HG03108 (cell line): ENCODE measurements at regions not wholly inside any gene's neighbourhood (a gene's known extent, or its start where the extent isn't known, plus 50 kb on each side); places are given as distances from the start of the nearest gene placed in this dataset.
"Not testable (repeated sequence)": the region's sequence is repeated elsewhere in the genome, so short reads cannot be mapped to it uniquely, and the experiment has no call there.

Experiments used
- ATAC-seq: cut with Tn5 transposase; IDR thresholded peaks from one replicate; pipeline ENCODE4 v1.9.1; 2021; ENCODE audit warnings: moderate library complexity; ENCODE audit not compliant: unreplicated experiment

DNA sequence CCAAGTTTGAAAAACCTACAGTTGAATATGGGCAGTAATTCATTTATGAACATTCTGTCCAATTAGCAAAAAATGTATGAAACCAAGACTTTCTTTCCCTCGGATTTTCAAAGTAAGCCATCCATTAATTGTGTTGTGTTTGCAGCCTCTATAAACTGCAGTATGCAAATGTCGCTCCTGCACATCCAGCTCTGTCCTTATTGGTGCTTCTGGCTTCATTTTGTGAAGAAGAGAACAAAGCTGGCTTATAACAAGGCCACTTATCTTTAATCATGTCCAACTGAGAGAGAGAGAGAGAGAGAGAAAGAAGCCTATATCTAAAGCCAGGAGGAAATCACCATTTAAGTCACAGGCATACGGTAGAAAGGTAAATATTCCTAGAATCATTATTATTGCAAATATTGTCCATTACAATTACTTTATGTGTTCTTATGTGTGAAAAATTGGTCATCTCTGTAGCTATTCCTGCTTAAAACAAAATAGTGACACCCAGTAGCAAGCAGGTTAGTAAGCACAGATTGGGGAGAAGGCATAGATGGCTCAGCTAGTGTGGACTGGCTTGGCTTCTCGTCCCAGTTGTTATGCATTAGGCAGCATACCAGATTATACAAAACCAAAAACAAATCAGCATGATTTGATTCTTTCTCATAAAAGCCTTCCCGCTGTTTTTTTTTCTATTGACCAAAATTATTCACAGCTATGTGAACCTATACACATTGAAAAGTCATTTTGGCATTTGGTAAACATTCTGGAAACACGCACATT, 726.4 kb upstream of the SOX11 start:
- no peak for ATAC-seq

DNA sequence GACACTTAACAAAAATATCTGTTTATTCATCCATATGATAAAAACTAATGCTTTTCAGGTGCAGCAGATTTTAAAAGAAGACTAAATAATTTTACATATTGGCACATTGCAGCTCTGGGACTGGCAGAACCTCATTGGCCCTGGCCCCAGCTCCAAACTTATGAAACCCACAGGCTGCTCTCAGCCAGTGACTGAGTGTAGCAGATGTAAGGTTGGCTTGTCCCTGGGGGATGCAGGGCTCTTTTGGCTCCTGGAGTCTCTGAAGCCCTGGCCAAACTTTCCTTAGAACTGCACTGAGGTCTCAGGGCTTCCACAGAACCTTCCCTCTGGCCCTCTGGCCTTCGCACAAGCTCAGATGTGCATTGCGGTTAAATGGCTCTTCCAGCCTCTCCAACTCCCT, 725.0 kb upstream of the SOX11 start:
- ATAC-seq, result no peak

DNA sequence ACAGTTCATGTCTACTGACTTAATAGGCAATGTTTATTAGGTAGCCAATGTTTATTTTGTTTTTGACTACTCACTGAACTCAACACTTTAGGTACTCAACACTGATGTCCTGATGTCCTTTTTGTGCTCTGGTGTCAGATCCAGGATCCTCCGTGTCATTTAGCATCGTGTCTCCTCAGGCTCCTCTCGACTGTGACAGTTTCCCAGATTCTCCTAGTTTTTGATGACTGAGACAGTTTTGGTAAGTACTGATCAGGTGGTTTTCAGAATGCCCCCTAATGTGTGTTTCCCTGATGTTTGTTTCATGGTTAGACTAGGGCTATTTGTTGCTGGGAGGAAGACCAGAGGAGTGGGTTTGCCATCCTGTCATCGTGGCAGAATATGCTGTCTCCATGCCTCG, 719.7 kb upstream of the SOX11 start:
- no peak for ATAC-seq

DNA sequence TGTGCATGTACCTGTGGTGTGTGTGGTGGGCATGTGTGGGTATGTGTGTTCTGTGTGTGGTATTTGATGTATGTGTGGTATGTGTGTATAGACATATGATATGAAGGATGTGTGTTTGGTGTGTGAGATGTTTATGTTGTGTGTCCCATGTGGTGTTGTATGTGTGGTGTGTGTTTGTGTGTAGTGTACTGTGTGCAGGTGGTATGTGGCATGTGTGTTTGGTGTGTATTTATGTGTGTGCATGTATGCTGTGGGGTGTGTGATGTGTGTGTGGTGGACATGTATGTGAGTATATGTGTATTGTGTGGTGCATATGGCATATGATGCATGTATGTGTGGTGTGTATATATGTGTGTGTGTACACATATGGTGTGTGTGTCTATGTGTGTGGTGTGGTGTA, 718.8 kb upstream of the SOX11 start:
- no peak for ATAC-seq

DNA sequence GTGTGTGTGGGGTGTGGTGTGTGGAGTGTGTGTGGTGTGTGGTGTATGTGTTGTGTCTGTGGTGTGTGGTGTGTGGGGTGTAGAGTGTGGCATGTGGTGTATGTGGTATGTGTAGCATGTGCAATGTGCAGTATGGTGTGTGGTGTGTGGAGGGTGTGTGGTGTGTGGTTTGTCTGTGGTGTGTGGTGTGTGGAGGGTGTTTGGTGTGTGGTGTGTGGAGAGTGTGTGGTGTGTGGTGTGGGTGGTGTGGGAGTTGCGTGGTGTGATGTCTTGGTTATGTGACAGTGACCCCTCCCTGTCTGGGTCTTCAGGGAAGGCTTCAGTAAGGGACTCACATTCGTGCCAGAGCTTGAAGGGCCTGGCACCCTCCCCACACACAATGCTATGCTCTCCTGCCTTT, 718.2 kb upstream of the SOX11 start:
- ATAC-seq, result no peak

DNA sequence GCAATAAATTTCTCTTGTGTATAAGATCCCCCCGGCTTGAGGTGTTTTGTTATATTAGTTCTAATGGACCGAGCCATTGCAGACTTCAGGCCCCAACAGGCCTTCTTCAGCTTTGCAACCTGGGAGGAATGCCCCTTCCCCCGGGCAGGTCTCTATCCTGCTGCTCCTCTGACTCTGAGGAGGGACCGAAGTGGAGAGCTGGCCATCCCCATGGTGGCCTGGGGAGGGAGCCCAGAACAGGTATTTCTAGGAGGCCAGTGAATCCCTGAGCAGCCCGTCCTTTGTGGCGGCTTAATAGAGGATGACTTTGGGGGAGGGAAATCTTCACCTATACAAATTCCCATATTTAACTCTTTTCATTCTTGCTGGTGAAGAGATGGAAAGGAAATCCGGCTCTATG, 715.8 kb upstream of the SOX11 start:
- ATAC-seq, result no peak

DNA sequence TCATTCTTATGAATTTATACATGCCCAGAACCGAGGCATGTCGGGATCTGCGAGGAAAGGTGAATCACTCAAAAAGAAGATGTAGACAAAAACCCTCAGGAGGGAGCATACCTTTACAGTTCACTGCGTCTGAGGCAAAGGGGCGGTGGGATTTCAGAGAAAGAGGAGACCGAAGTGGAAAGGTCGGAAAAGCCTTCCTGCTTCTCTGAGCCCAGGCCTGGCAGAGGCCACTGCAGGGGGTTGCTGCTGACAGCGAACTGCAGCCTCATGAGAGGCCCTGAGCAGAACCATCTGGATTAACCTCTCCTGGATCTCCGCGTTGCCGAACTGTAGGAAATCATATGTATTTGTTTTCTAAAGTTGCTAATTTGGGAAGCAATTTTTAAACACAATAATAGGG, 713.1 kb upstream of the SOX11 start:
- no peak for ATAC-seq

DNA sequence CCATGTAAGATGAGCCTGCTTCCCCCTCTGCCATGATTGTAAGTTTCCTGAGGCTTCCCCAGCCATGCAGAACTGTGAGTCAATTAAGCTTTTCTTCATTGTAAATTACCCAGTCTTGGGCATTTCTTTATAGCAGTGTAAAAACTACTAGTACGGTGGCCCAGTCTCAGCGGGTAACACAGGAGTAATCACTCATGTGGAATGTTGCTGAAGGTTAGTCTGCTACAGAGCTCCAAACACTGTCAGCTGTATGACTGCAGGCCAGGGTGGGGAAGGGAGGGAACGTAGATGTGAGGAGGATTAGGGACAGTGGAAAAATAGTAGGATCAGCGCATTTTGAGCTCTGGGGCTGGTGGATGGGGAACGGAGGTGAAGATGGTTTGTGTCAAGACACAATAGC, 711.2 kb upstream of the SOX11 start:
- ATAC-seq, result no peak

DNA sequence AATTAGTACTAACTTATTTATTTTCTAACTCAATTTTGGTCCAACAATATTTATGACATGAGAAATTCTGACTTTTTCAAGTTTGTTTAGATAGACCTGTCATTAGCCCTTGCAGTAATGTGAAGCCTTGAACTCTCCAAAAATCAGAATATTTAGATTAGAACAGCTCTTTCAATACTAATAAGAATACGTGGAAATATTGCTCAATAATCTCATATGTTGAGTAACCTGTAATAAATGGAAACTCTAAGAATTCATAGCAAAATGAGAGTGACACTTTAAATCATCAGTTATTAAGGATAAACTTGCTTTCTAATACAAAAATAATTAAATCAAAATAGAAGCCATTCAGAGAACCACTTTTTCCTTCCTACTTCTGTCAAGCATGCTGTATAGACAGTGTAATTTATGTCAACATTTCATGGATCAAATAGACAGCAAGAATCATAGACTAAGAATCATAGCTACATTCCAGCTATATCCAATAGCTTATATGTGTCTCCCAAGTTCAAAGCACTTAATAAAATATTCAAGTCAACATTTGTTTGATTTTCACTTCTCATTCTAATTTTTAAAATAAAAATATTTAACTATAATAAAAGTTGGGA, 710.3 kb upstream of the SOX11 start:
- ATAC-seq, result no peak

DNA sequence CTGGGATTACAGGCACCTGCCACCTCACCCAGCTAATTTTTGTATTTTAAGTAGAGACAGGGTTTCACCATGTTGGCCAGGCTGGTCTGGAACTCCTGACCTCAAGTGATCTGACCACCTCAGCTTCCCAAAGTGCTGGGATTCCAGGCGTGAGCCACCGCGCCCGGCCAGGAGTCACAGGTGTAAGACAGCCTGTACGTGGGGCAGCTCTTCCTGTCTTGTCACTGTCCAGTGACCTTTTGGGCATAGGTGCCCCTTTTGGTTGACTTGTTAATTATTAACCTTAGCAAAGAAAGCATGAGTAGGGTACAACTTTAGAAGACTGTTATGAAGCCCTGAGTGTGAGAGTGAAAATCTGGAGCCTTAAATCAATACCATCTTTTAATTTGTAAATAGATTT, 703.7 kb upstream of the SOX11 start:
- not testable (repeated sequence) for ATAC-seq

DNA sequence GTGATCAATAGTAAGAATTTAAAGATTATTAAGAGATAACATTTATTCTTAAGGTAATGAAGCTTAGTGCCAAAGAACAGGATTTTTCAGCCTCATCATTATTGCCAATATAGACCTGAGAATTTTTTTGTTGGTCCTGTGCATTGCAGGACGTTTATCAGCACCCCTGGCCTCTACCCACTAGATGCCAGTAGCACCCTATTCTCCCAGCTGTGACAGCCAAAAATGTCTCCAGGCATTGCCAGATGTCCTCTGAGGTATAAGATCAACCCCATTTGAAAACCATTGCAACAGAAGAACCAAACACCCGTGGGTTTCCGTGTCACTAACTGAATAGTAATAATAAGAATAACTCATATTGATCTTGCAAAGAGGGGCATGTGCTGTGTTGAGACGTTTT, 700.0 kb upstream of the SOX11 start:
- no peak for ATAC-seq

DNA sequence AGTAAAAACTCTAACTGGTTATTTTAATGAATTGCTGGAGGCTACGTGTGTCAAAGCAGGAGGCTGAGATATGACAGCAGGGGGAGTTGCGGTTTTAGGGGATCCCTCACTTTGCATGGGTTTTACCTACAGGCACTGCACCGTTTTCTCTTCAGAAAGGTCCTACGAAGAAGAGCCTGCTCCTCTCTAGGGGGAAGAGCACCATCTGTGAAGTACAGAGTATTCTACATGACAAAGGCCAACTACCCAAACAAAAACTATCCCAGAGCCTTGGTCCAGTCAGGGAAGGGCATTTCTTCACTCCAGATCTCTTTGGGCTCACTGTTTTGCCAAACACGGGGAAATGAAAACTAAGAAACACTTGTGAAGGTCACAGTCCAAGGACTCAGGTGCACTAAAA, 696.7 kb upstream of the SOX11 start:
- ATAC-seq, result no peak

DNA sequence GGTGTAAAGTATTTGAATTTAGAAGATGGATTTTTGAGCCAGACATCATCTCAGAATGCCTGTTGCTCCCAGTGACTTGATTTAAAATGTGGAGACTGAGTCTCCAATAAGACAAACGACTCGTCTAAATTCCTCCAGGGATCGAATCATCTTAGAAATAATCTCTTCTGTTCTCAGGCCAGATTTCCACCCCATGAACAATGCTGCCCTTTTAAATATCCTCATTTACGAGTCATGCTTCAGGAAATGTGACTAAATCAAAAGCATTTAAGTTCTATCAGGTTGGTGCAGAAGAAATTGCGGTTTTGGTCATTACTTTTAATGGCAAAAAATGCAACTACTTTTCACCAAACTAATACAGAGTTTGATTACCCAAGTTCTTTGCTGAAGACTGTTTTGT, 684.6 kb upstream of the SOX11 start:
- no peak for ATAC-seq

DNA sequence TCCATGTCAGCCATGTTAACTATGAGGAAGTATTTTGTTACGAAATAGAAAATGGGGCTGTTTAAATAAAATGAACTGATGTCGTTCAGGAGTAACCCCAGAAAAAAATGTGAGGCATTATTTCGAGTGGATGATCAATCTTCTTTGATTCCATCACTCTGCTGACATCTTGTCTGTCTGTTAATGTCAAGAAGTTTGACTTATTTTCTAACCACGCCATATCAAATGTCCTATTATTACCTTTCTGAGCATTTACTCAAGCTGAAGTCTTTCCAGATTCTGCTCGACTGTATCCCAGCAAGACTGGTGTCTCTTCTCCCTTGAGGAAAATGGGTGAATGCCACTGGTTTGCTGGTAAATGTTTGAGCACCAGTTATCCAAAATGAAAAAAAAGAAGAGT, 672.9 kb upstream of the SOX11 start:
- ATAC-seq, result no peak

DNA sequence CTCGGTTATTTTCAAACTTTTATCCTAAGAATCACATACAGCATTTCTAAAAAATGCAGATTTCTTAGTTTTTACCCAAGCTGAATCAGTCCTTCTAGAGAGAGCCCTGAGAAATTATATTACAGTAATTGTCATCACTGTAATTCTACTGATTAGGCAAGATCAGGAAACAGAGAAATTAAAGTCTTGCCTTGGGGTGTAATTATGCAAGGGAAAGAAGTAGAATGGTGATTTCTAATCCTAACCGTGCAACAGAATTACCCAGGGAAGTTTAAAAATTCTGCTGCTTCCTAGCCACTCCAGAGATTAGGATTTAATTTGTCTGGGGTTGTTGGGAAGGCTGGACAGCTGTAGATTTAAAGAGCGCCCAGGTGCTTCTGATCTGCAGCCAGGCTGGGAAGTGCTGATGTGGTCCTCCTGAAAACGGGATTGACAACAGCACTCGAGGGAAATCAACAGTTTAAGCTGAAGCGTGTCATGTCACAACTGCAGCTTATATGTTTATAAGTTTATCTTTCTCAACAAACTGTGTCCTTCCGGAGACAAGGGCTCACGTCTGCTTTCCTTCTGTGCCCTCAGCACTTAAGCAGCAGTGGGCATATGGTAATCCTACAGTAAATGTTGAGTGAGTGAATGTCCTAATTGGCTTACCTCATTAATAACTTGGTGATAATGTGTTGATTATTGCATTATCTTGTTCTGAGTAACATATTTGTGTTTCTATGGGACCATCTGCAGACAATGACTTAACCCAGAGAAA, 671.9 kb upstream of the SOX11 start:
- no peak for ATAC-seq

DNA sequence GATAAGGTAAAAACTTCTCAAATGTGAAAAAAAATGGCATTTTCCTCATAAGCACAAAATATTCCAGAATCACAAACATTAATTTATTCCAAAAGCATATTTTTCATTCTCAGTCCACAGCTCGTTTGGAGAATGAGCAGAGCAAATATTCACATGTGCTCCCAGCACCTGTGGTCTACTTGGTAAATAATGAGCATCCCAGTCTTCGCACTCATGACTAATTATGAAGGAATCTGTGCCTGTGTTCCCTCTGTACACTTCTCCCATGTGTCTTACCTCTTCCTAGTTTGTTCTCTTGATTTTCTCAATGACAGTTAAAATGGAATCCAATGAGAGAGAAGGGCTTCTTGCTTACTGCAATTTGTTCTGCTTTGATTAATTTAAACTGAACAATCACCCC, 671.0 kb upstream of the SOX11 start:
- no peak for ATAC-seq

DNA sequence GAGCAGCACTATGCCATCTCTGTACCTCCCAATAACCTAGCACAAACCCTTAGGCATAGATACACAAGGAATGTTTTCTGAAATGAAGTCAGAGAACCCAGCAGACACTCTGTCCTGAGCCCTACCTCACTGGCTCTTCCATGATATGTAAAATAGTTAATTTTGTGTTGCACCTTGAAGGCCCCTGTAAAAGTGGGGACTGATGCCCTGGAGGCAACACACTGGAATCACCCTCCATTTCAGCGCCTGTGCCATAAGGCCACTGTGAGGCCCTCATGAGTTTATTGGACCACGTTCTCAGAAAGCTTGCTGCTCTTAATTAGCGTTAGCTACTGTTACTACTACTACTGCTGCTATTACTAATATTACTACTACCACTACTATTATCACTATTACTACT, 670.1 kb upstream of the SOX11 start:
- ATAC-seq, result no peak

DNA sequence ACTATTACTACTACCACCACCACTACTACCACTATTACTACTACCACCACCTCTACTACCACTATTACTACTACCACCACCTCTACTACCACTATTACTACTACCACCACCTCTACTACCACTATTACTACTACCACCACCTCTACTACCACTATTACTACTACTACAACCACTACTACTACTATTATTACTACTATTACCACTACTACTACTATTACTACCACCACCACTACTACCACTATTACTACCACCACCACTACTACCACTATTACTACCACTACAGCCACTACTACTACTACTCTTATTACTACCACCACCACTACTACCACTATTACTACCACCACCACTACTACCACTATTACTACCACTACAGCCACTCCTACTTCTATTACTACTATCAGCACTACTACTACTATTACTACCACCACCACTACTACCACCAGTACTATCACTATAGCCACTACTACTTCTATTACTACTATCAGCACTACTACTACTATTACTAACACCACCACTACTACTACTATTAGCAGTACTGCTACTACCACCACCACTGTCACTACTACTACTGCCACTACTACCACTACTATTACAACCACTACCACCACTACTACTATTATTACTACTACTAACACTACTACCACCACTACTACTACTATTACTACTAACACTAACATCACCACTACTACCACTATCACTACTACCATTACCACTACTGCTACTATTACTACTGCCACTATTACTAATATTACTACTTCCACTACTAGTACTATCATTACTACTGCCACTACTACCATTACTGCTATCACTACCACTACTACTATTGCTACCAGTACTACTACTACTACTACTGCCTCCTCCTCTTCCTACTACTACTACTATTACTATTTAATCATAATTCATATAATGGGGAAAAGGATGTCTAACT, 669.2 kb upstream of the SOX11 start:
- ATAC-seq, result not testable (repeated sequence)

DNA sequence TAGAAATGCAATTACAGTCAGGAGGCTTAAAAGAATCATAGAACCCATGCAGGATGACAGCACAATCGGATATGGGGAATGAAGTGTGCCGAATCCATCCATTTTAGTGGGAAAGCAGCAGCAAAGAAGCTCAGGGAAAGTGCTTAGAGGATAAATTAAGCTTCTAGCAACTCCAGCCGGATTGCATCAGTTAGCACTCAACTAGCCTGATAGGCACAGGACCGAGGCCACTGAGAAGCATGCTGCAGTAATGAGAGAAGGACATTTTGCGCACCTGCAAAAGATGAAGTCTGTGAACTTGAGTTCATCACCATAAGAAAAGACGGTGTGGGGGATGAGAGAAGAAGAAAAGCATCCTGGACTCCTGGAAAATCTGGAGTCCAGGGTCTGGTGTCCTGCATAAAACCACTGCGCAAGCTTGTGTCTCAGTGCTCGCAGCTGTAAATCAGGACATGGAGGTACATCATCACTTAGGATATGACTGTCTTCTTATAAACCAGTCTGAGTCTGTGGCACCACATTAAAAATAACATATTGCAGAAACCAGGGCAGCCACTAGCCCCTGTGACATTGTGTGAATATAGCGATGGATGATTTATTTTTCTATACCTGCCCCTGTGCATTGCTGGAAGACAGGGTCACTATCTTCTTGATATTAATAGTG, 665.5 kb upstream of the SOX11 start:
- ATAC-seq, result no peak

DNA sequence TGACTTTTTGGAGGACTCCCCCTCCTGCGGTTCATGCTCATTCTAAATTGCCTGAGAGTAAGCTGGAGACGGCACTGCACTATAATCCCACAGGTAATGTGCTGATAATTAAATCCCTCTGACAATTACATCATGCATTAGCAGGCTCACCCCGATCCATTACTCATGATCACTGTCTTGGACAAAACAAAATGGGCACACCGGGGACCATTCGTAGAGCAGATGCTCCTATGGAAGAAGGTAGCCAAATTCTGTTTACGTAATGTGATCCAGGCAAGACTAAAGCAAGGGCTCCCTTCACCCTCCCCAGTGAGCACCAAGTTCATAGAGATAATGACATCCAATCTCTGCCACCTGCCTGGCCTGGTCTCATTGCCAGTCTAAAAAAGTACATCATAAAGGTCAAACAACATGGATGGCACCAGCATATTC, 657.1 kb upstream of the SOX11 start:
- ATAC-seq, result no peak

DNA sequence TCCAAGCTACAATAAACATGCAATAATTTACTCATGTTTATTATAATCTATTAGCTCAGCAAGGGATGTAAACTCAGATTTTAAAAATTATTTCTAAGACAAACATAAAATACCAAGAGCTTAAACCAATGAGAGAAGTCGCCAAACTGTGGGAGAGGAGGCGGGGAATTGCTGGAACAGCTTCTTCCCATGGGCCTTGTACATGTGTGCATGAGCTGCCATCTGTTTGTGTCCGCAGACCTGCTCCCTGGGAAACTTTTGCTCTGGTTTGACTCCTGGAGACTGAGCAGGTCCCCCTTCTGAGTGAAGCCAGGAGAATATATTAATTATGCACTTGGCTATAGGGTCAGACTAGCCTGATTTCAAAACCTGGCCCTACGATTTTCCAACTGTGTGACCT, 655.9 kb upstream of the SOX11 start:
- no peak for ATAC-seq
